ENCODE measurements at regions not wholly inside any gene's neighbourhood (a gene's known extent, or its start where the extent isn't known, plus 50 kb on each side); places are given as distances from the start of the nearest gene placed in this dataset.

DNA sequence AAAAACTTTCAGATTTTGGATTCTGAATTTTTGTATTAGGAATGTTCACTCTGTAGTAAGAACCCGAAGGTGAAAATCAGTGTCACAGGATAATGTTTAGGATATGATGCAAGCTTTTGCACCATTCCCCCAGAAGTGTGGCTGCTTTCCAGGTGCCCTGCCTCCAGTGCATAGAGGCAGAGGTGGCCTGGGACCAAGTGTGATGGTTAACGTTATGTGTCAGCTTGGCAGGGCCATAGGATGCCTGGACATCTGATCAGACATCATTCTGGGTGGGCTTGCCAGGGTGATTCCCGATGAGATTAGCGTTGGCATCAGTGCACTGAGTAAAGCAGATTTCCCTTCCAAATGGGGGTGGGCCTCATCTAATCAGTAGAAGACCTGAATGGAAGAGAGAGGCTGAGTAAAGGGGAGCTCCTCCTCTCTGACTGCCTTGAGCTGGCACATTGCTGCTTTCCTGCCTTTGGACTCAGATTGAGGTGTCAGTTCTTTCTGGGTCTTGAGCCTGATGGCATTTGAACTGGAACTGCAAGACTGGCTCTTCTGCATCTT lies 177.4 kb upstream of the HS6ST1 start:
- Histone ChIP-seq H3K79me2 (ENCODE audit: low read length) (no peaks in the 10 kb centered on the region), H3K9ac (ENCODE audit: low read length) (no peak overlapping the region), H3K27ac (ENCODE audit: low read length) (no peak overlapping the region), H3K27me3 (ENCODE audit: low read depth, low read length) (no peaks in the 10 kb centered on the region), H3K36me3 (replicated peaks; ENCODE audit: low read depth, low read length) (no peaks in the 10 kb centered on the region), H3K9me3 (ENCODE audit: insufficient read depth, low read length) (no peaks in the 10 kb centered on the region), H3K4me1 (ENCODE audit: low read length) (no peaks in the 10 kb centered on the region), H3K4me3 (ENCODE audit: low read length) (no peak overlapping the region), H3K4me2 (ENCODE audit: low read length) (no peak overlapping the region), H2AFZ (ENCODE audit: low read depth, low read length) (no peak overlapping the region), H4K20me1 (ENCODE audit: insufficient read depth, low read length) (no peaks in the 10 kb centered on the region)
- TF ChIP-seq EZH2phosphoT487 (IDR thresholded peaks at IDR 0.05; ENCODE audit: low read depth) = no peak
- TF ChIP-seq, protein P1, sequence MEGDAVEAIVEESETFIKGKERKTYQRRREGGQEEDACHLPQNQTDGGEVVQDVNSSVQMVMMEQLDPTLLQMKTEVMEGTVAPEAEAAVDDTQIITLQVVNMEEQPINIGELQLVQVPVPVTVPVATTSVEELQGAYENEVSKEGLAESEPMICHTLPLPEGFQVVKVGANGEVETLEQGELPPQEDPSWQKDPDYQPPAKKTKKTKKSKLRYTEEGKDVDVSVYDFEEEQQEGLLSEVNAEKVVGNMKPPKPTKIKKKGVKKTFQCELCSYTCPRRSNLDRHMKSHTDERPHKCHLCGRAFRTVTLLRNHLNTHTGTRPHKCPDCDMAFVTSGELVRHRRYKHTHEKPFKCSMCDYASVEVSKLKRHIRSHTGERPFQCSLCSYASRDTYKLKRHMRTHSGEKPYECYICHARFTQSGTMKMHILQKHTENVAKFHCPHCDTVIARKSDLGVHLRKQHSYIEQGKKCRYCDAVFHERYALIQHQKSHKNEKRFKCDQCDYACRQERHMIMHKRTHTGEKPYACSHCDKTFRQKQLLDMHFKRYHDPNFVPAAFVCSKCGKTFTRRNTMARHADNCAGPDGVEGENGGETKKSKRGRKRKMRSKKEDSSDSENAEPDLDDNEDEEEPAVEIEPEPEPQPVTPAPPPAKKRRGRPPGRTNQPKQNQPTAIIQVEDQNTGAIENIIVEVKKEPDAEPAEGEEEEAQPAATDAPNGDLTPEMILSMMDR (IDR thresholded peaks at IDR 0.05; ENCODE audit: low read depth, low read length) = no peak

DNA sequence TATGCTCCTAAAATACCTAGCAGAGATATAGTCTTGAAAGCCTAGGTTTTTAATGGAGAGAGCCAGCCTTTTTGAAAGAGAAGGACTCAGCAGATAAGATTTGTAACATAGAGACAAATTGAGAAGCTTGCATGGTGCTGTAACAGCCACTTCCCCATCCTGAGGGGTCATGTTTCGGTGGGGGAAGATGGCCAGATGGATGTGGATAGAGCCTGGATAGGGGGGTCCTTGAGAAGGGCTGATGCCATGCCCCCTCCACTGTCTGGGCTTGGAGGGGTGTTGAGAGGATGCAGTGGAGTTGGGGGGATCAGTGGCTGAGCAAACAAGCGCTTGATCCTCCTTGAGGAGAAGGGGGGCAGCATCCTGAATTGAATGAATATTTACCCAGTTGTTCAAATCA lies 178.0 kb upstream of the HS6ST1 start:
- Histone ChIP-seq H3K36me3 (replicated peaks; ENCODE audit: low read depth, low read length) (no peaks in the 10 kb centered on the region), H4K20me1 (ENCODE audit: insufficient read depth, low read length) (no peaks in the 10 kb centered on the region), H3K9me3 (ENCODE audit: insufficient read depth, low read length) (no peaks in the 10 kb centered on the region), H3K4me2 (ENCODE audit: low read length) (no peak overlapping the region), H3K4me3 (ENCODE audit: low read length) (no peak overlapping the region), H3K4me1 (ENCODE audit: low read length) (no peaks in the 10 kb centered on the region), H3K9ac (ENCODE audit: low read length) (no peak overlapping the region), H3K27me3 (ENCODE audit: low read depth, low read length) (no peaks in the 10 kb centered on the region), H3K79me2 (ENCODE audit: low read length) (no peaks in the 10 kb centered on the region), H3K27ac (ENCODE audit: low read length) (no peak overlapping the region), H2AFZ (ENCODE audit: low read depth, low read length) (no peak overlapping the region)
- TF ChIP-seq, protein P1 (IDR thresholded peaks at IDR 0.05; ENCODE audit: low read depth, low read length) = no peak
- TF ChIP-seq EZH2phosphoT487 (IDR thresholded peaks at IDR 0.05; ENCODE audit: low read depth) = no peak

DNA sequence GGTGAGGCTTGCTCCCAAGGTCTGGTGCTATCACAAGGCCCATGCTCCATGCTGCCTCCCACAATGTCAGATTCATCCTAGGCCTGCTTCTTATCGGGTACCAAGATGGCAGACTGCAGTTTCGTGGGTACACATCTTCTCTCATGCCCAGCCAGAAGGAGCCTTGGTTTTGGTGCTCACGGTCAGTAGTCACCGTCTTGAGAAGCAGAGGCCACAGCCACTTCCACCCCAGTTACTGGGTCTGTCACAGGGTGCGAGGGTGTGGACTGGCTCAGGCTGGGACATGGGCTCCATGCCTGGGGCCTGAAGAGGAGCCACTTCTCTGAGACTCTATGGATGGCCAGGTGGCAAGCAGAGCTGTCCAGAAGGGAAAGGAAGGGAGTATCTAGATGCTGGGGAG lies 178.8 kb upstream of the HS6ST1 start:
- Histone ChIP-seq H3K9me3 (ENCODE audit: insufficient read depth, low read length) (no peaks in the 10 kb centered on the region), H3K4me1 (ENCODE audit: low read length) (no peaks in the 10 kb centered on the region), H3K4me3 (ENCODE audit: low read length) (no peak overlapping the region), H3K4me2 (ENCODE audit: low read length) (no peak overlapping the region), H3K79me2 (ENCODE audit: low read length) (no peaks in the 10 kb centered on the region), H4K20me1 (ENCODE audit: insufficient read depth, low read length) (no peaks in the 10 kb centered on the region), H3K27me3 (ENCODE audit: low read depth, low read length) (no peaks in the 10 kb centered on the region), H2AFZ (ENCODE audit: low read depth, low read length) (no peak overlapping the region), H3K36me3 (replicated peaks; ENCODE audit: low read depth, low read length) (no peaks in the 10 kb centered on the region), H3K27ac (ENCODE audit: low read length) (no peak overlapping the region), H3K9ac (ENCODE audit: low read length) (no peak overlapping the region)
- TF ChIP-seq, protein P1 (IDR thresholded peaks at IDR 0.05; ENCODE audit: low read depth, low read length) = no peak
- TF ChIP-seq EZH2phosphoT487 (IDR thresholded peaks at IDR 0.05; ENCODE audit: low read depth) = no peak

DNA sequence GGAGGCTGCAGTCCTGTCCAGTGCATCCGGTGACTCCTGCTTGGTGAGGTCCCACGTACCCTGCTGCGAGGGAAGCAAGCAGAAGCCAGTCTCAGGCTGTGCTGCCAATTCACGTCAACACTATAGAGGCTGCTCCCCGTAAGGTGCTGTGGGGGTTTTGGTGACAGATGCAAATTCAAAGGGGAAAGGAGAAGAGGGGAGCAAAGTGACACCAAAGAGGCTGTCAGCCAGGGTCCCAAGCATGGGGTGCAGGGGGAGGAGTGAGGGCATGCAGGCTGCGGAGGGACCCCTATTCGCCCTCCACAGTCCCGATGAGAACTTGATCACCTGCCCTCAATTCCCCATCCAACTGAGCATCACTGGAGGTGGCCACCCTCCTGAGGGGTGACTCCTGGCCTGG lies 179.4 kb upstream of the HS6ST1 start:
- H3K9me3 ChIP-seq (ENCODE audit: insufficient read depth, low read length) = no peaks in the 10 kb centered on the region
- TF ChIP-seq, protein P1 (IDR thresholded peaks at IDR 0.05; ENCODE audit: low read depth, low read length) = no peak
- TF ChIP-seq EZH2phosphoT487 (IDR thresholded peaks at IDR 0.05; ENCODE audit: low read depth) = no peak
- peaks cover 4% of the 10 kb centered on the region for H3K4me1 ChIP-seq (ENCODE audit: low read length)
- H3K27me3 ChIP-seq (ENCODE audit: low read depth, low read length) = no peaks in the 10 kb centered on the region
- no peak overlapping the region for H2AFZ ChIP-seq (ENCODE audit: low read depth, low read length)
- no peak overlapping the region for H3K4me2 ChIP-seq (ENCODE audit: low read length)
- H3K27ac ChIP-seq (ENCODE audit: low read length) = no peak overlapping the region
- H3K79me2 ChIP-seq (ENCODE audit: low read length) = no peaks in the 10 kb centered on the region
- no peaks in the 10 kb centered on the region for H4K20me1 ChIP-seq (ENCODE audit: insufficient read depth, low read length)
- H3K9ac ChIP-seq (ENCODE audit: low read length) = no peak overlapping the region
- no peaks in the 10 kb centered on the region for H3K36me3 ChIP-seq (replicated peaks; ENCODE audit: low read depth, low read length)
- H3K4me3 ChIP-seq (ENCODE audit: low read length) = no peak overlapping the region
